HG03103 (cell line): ENCODE measurements at regions not wholly inside any gene's neighbourhood (a gene's known extent, or its start where the extent isn't known, plus 50 kb on each side); places are given as distances from the start of the nearest gene placed in this dataset.
"Not testable (repeated sequence)": the region's sequence is repeated elsewhere in the genome, so short reads cannot be mapped to it uniquely, and the experiment has no call there.

ENCODE experiments used
- ATAC-seq: cut with Tn5 transposase; IDR thresholded peaks from one replicate; pipeline ENCODE4 v1.9.1; 2021; ENCODE audit warnings: low read depth; ENCODE audit not compliant: unreplicated experiment

- ATAC-seq = no peak
Measured at GRCh38 chr1:9459816-9460407, 79.4 kb upstream of the SLC25A33 start.

- ATAC-seq = no peak
Measured at GRCh38 chr1:9465640-9466039, 73.6 kb upstream of the SLC25A33 start.

GRCh38 chr1:9466780-9467758 is 72.2 kb upstream of the SLC25A33 start:
- ATAC-seq = no peak

- not testable (repeated sequence) for ATAC-seq
Measured at GRCh38 chr1:9469882-9470281, 69.4 kb upstream of the SLC25A33 start.

- no peak for ATAC-seq
Measured at GRCh38 chr1:9471679-9472078, 67.6 kb upstream of the SLC25A33 start.

GRCh38 chr1:9472386-9473031 is 66.8 kb upstream of the SLC25A33 start:
- ATAC-seq = no peak

- no peak for ATAC-seq
Measured at GRCh38 chr1:9473032-9473807, 66.0 kb upstream of the SLC25A33 start.

- no peak for ATAC-seq
Measured at GRCh38 chr1:9475061-9475627, 64.1 kb upstream of the SLC25A33 start.

- ATAC-seq = no peak
Measured at GRCh38 chr1:9476790-9477463, 62.3 kb upstream of the SLC25A33 start.

GRCh38 chr1:9477535-9477934 is 61.7 kb upstream of the SLC25A33 start:
- no peak for ATAC-seq

GRCh38 chr1:9478021-9478420 is 61.2 kb upstream of the SLC25A33 start:
- no peak for ATAC-seq

GRCh38 chr1:9481048-9481447 is 58.2 kb upstream of the SLC25A33 start:
- ATAC-seq = no peak

- ATAC-seq = no peak
Measured at GRCh38 chr1:9482403-9482802, 56.9 kb upstream of the SLC25A33 start.

GRCh38 chr1:9482816-9483572 is 56.3 kb upstream of the SLC25A33 start:
- ATAC-seq = no peak

- ATAC-seq = no peak
Measured at GRCh38 chr1:9486466-9487140, 52.7 kb upstream of the SLC25A33 start.
